HCT116 (cell line): ENCODE measurements at regions not wholly inside any gene's neighbourhood (a gene's known extent, or its start where the extent isn't known, plus 50 kb on each side); places are given as distances from the start of the nearest gene placed in this dataset.

ENCODE experiments used
- ATAC-seq: fragments of 200-7000 bp; cut with Tn5 transposase; 2 replicates; pipeline ENCODE4 v1.9.1; 2020; ENCODE audit warnings: mild to moderate bottlenecking, moderate library complexity
- BruUV-seq: library from RNA; stranded (reverse); fragments of 400-500 nt; replicated peaks from 2 replicates; lab custom pipeline; 2021; lab: Mats Ljungman, UMichigan
- CTCF ChIA-PET: fragments of 300-600 bp; sonication (Branson Sonifier 250); formaldehyde crosslinking; loops from one replicate; lab custom pipeline; 2021; ENCODE audit warnings: antibody characterized with exemption; lab: Charles Lee
- POLR2A ChIA-PET: fragments of 300-600, 350-600 bp; sonication (Branson Sonifier 250); formaldehyde crosslinking; loops from one replicate; lab custom pipeline; 2021; ENCODE audit warnings: antibody characterized with exemption; lab: Charles Lee
- RAD21 ChIA-PET, 2 experiments: fragments of 300-600 bp; sonication (Branson Sonifier 250); formaldehyde crosslinking; loops; one replicate each; lab custom pipeline; 2023; ENCODE audit warnings: low total read pairs in 2 of 2; ENCODE audit not compliant: uncharacterized antibody in 2 of 2, unreplicated experiment in 2 of 2, low non-redundant PET in 1 of 2; lab: Charles Lee
- DNase-seq: peaks from one replicate; pipeline ENCODE4 v3.0.0-alpha.2; 2010; ENCODE audit warnings: low read depth, low spot score
- H2AFZ ChIP-seq: fragments of 200-600 bp; shearing (Covaris generic), sonication (generic); 2 replicates; pipeline ENCODE4 v1.6.1; 2017; ENCODE audit warnings: low read depth, mixed run types, mixed read lengths, antibody characterized with exemption, low read length; ENCODE audit not compliant: poor library complexity, severe bottlenecking
- H3K27ac ChIP-seq: 2 replicates; pipeline ENCODE4 v1.5.1; 2012; ENCODE audit warnings: low read depth, low read length
- H3K27me3 ChIP-seq: fragments of 200-600 bp; sonication (generic); 2 replicates; pipeline ENCODE4 v1.6.1; 2016; ENCODE audit warnings: mixed run types, low read length, mixed read lengths; ENCODE audit not compliant: insufficient read depth
- H3K36me3 ChIP-seq, 2 experiments: fragments of 200-500 bp in 1 of 2; fragments of 200-600 bp in 1 of 2; sonication (Bioruptor generic) in 1 of 2; sonication (generic) in 1 of 2; 2 replicates each; pipeline versions ENCODE4 v1.5.1 to v1.6.1; 2014 to 2016; ENCODE audit warnings: low read length in 2 of 2, inconsistent platforms in 1 of 2, mixed read lengths in 1 of 2, mixed run types in 1 of 2; ENCODE audit not compliant: insufficient read depth in 2 of 2, control insufficient read depth in 1 of 2
- H3K4me1 ChIP-seq, 2 experiments: fragments of 200-600 bp in 1 of 2; sonication (generic) in 1 of 2; 2 replicates each; pipeline versions ENCODE4 v1.5.1 to v1.6.1; 2012 to 2017; ENCODE audit warnings: low read length in 2 of 2, inconsistent platforms in 1 of 2, mild to moderate bottlenecking in 1 of 2, mixed read lengths in 1 of 2, mixed run types in 1 of 2, moderate library complexity in 1 of 2; ENCODE audit not compliant: insufficient read depth in 2 of 2, control insufficient read depth in 1 of 2
- H3K4me2 ChIP-seq: fragments of 200-600 bp; sonication (generic); 2 replicates; pipeline ENCODE4 v1.6.1; 2017; ENCODE audit warnings: mixed run types, low read length, mixed read lengths
- H3K4me3 ChIP-seq, 2 experiments: fragments of 200-600 bp in 1 of 2; sonication (generic) in 1 of 2; replicated peaks in 1 of 2; 2 replicates each; pipeline ENCODE4 v1.5.1; 2011 to 2016; ENCODE audit warnings: low read length in 2 of 2, control low read depth in 1 of 2, low read depth in 1 of 2, mild to moderate bottlenecking in 1 of 2, mixed read lengths in 1 of 2, mixed run types in 1 of 2
- H3K79me2 ChIP-seq: fragments of 200-600 bp; sonication (generic); 2 replicates; pipeline ENCODE4 v1.6.1; 2017; ENCODE audit warnings: mild to moderate bottlenecking, mixed run types, low read length, moderate library complexity, mixed read lengths; ENCODE audit not compliant: insufficient read depth
- H3K9ac ChIP-seq: fragments of 200-600 bp; sonication (generic); 2 replicates; pipeline ENCODE4 v1.6.1; 2016; ENCODE audit warnings: low read length, mixed read lengths
- H3K9me2 ChIP-seq: fragments of 200-600 bp; sonication (generic), shearing (Covaris generic); 2 replicates; pipeline ENCODE4 v1.6.1; 2017; ENCODE audit warnings: mixed run types, mild to moderate bottlenecking, moderate library complexity; ENCODE audit not compliant: insufficient read depth
- H3K9me3 ChIP-seq, 2 experiments: fragments of 200-500 bp in 1 of 2; fragments of 200-600 bp in 1 of 2; sonication (Bioruptor generic) in 1 of 2; sonication (generic) in 1 of 2; 2 replicates each; pipeline ENCODE4 v1.6.1; 2014 to 2017; ENCODE audit warnings: low read length in 2 of 2, mixed read lengths in 2 of 2, inconsistent platforms in 1 of 2, low read depth in 1 of 2, mild to moderate bottlenecking in 1 of 2, mixed run types in 1 of 2, moderate library complexity in 1 of 2; ENCODE audit not compliant: control insufficient read depth in 1 of 2, insufficient read depth in 1 of 2
- H4K20me1 ChIP-seq: fragments of 200-600 bp; sonication (generic), shearing (Covaris generic); 2 replicates; pipeline ENCODE4 v1.6.1; 2017; ENCODE audit warnings: mixed run types, mild to moderate bottlenecking, moderate library complexity; ENCODE audit not compliant: insufficient read depth
- CEBPB ChIP-seq: IDR thresholded peaks from 2 replicates; pipeline ENCODE4 v1.6.1; 2012; ENCODE audit warnings: low read depth
- CTCF ChIP-seq, 3 experiments: fragments of 200-600 bp in 1 of 3; sonication (generic) in 1 of 3; IDR thresholded peaks in 2 of 3; conservative IDR thresholded peaks in 1 of 3; 2 replicates each; pipeline ENCODE4 v1.5.1; 2012 to 2017; ENCODE audit warnings: low read depth in 2 of 3, low read length in 2 of 3, antibody characterized with exemption in 1 of 3, borderline replicate concordance in 1 of 3, control low read depth in 1 of 3, mild to moderate bottlenecking in 1 of 3, mixed read lengths in 1 of 3, mixed run types in 1 of 3, moderate library complexity in 1 of 3; ENCODE audit not compliant: insufficient read depth in 1 of 3
- EGR1 ChIP-seq: IDR thresholded peaks from 2 replicates; pipeline ENCODE4 v1.6.1; 2012; ENCODE audit warnings: low read depth
- ELF1 ChIP-seq: IDR thresholded peaks from 2 replicates; pipeline ENCODE4 v1.6.1; 2012; ENCODE audit warnings: low read depth, borderline replicate concordance
- EZH2 ChIP-seq: fragments of 200-600 bp; sonication (generic); IDR thresholded peaks from 2 replicates; pipeline ENCODE4 v1.6.1; 2017; ENCODE audit warnings: antibody characterized with exemption, mixed run types
- FOSL1 ChIP-seq: IDR thresholded peaks from 2 replicates; pipeline ENCODE4 v1.6.1; 2012; ENCODE audit warnings: low read depth
- JUND ChIP-seq: IDR thresholded peaks from 2 replicates; pipeline ENCODE4 v1.6.1; 2012
- POLR2AphosphoS5 ChIP-seq: IDR thresholded peaks from 2 replicates; pipeline ENCODE4 v1.6.1; 2011; ENCODE audit warnings: mild to moderate bottlenecking, low read depth, low read length, moderate library complexity
- RAD21 ChIP-seq: IDR thresholded peaks from 2 replicates; pipeline ENCODE4 v1.6.1; 2012; ENCODE audit warnings: low read depth, mild to moderate bottlenecking
- SP1 ChIP-seq: IDR thresholded peaks from 2 replicates; pipeline ENCODE4 v1.6.1; 2012; ENCODE audit warnings: low read depth
- TCF7L2 ChIP-seq: IDR thresholded peaks from 2 replicates; pipeline ENCODE4 v1.7.0; 2011; ENCODE audit warnings: borderline replicate concordance, inconsistent platforms; ENCODE audit not compliant: insufficient read depth, insufficient read length; ENCODE audit errors: extremely low read depth
- ZFX ChIP-seq: fragments of 450-650 bp; IDR thresholded peaks from 2 replicates; pipeline ENCODE4 v1.6.1; 2017
- ZNF274 ChIP-seq: fragments of 200-500 bp; sonication (Bioruptor generic); IDR thresholded peaks from 2 replicates; pipeline ENCODE4 v1.6.1; 2014; ENCODE audit warnings: mild to moderate bottlenecking, low read depth, low read length, inconsistent platforms
- intact Hi-C: fragments of 100-400 bp; cut with micrococcal nuclease; formaldehyde crosslinking; loops from 2 replicates; pipeline ENCODE4 v1.10.0; 2022

- Histone ChIP-seq H3K27me3 (no peaks in the 10 kb centered on the region), H3K27ac (no peak overlapping the region), H3K79me2 (no peaks in the 10 kb centered on the region), H3K9ac (no peak overlapping the region), H2AFZ (no peak overlapping the region), H3K9me2 (no peaks in the 10 kb centered on the region), H3K4me1 (no peaks in the 10 kb centered on the region), H3K36me3 (no peaks in the 10 kb centered on the region), H4K20me1 (no peaks in the 10 kb centered on the region), H3K9me3 (no peaks in the 10 kb centered on the region), H3K4me3 (no peak overlapping the region), H3K4me2 (no peak overlapping the region)
- no peak for ATAC-seq
- POLR2A ChIA-PET = no interaction called here
- RAD21 ChIA-PET = no interaction called here
- CTCF ChIA-PET = no interaction called here
- no TSS peak for BruUV-seq
- DNase-seq = no peak
- intact Hi-C loops = no loop called here
- TF ChIP-seq JUND (no peak), CTCF (IDR thresholded peaks at IDR 0.05 in 2 of 3, conservative IDR thresholded peaks at IDR 0.05 in 1 of 3; ENCODE audit: borderline replicate concordance in 1 of 3, insufficient read depth in 1 of 3, low read depth in 2 of 3, low read length in 2 of 3) (no peak), CEBPB (no peak), FOSL1 (no peak), ZFX (no peak), SP1 (no peak), EGR1 (no peak), EZH2 (no peak), RAD21 (no peak), TCF7L2 (no peak), ELF1 (no peak), POLR2AphosphoS5 (no peak), ZNF274 (no peak)
These were observed 93.8 kb upstream of the CEP85L start for GRCh38 chr6:118745156-118745555.
